H1 (cell line): ENCODE measurements at regions not wholly inside any gene's neighbourhood (a gene's known extent, or its start where the extent isn't known, plus 50 kb on each side); places are given as distances from the start of the nearest gene placed in this dataset.

Experiments used
- CHD1 ChIP-seq: IDR thresholded peaks from 2 replicates; pipeline ENCODE4 v1.6.1; 2012; ENCODE audit warnings: low read depth, low read length, improper control_type of control experiment
- CTCF ChIP-seq, 3 experiments: IDR thresholded peaks; 1 replicate in 2 of 3; 2 replicates in 1 of 3; pipeline versions ENCODE4 v1.5.1 to v1.6.1; 2011; ENCODE audit warnings: low read length in 3 of 3, mild to moderate bottlenecking in 3 of 3, inconsistent platforms in 2 of 3, low read depth in 1 of 3, moderate library complexity in 1 of 3; ENCODE audit not compliant: insufficient read depth in 1 of 3; ENCODE audit errors: control extremely low read depth in 1 of 3
- EP300 ChIP-seq, 2 experiments: IDR thresholded peaks; 1 replicate in 1 of 2; 2 replicates in 1 of 2; pipeline ENCODE4 v1.6.1; 2011 to 2012; ENCODE audit warnings: low read depth in 2 of 2, low read length in 2 of 2, mild to moderate bottlenecking in 2 of 2, borderline replicate concordance in 1 of 2, inconsistent platforms in 1 of 2, moderate library complexity in 1 of 2
- EZH2 ChIP-seq: fragments of 200-600 bp; sonication (generic); IDR thresholded peaks from 2 replicates; pipeline ENCODE4 v1.7.1; 2012; ENCODE audit warnings: low read depth, mild to moderate bottlenecking, moderate library complexity, low read length, inconsistent platforms; ENCODE audit not compliant: severe bottlenecking
- MAX ChIP-seq: IDR thresholded peaks from 2 replicates; pipeline ENCODE4 v1.6.1; 2012; ENCODE audit warnings: inconsistent platforms
- NANOG ChIP-seq: IDR thresholded peaks from 2 replicates; pipeline ENCODE4 v1.6.1; 2011; ENCODE audit warnings: low read length, low read depth, mild to moderate bottlenecking, inconsistent platforms; ENCODE audit not compliant: insufficient read depth, poor library complexity, severe bottlenecking
- PHF8 ChIP-seq: fragments of 200-600 bp; sonication (generic); conservative IDR thresholded peaks from 2 replicates; pipeline ENCODE4 v1.7.1; 2012; ENCODE audit warnings: low read depth, mild to moderate bottlenecking, inconsistent platforms, low read length, moderate library complexity
- POLR2A ChIP-seq, 2 experiments: IDR thresholded peaks; 1 replicate in 1 of 2; 2 replicates in 1 of 2; pipeline ENCODE4 v1.6.1; 2011; ENCODE audit warnings: low read depth in 2 of 2, low read length in 2 of 2, mild to moderate bottlenecking in 2 of 2; ENCODE audit errors: control extremely low read depth in 1 of 2
- RAD21 ChIP-seq, 2 experiments: IDR thresholded peaks in 1 of 2; conservative IDR thresholded peaks in 1 of 2; 2 replicates each; pipeline ENCODE4 v1.6.1; 2011; ENCODE audit warnings: low read depth in 2 of 2, low read length in 2 of 2, improper control_type of control experiment in 1 of 2, inconsistent platforms in 1 of 2, mild to moderate bottlenecking in 1 of 2, moderate library complexity in 1 of 2
- RFX5 ChIP-seq: IDR thresholded peaks from 2 replicates; pipeline ENCODE4 v1.6.1; 2011; ENCODE audit warnings: low read depth, low read length, improper control_type of control experiment, borderline replicate concordance
- SP4 ChIP-seq: IDR thresholded peaks from 2 replicates; pipeline ENCODE4 v1.6.1; 2012; ENCODE audit warnings: low read length, inconsistent platforms
- TAF1 ChIP-seq: IDR thresholded peaks from 2 replicates; pipeline ENCODE4 v1.6.1; 2011; ENCODE audit warnings: mild to moderate bottlenecking, low read depth, low read length

GRCh38 chr20:7608250-7608649 is 332.0 kb downstream of the HAO1 start:
- TF ChIP-seq EZH2 (no peak), MAX (no peak), CTCF (IDR thresholded peaks at IDR 0.05; ENCODE audit: control extremely low read depth in 1 of 3, insufficient read depth in 1 of 3, low read depth in 1 of 3, low read length in 3 of 3) (no peak), POLR2A (IDR thresholded peaks at IDR 0.05; ENCODE audit: control extremely low read depth in 1 of 2, low read depth in 2 of 2, low read length in 2 of 2) (no peak), RAD21 (IDR thresholded peaks at IDR 0.05 in 1 of 2, conservative IDR thresholded peaks at IDR 0.05 in 1 of 2; ENCODE audit: low read depth in 2 of 2, low read length in 2 of 2) (no peak), PHF8 (no peak), CHD1 (no peak), TAF1 (no peak), EP300 (IDR thresholded peaks at IDR 0.05; ENCODE audit: borderline replicate concordance in 1 of 2, low read depth in 2 of 2, low read length in 2 of 2) (no peak), SP4 (no peak), RFX5 (no peak), NANOG (no peak)
